Ishikawa (cell line): ENCODE measurements at regions not wholly inside any gene's neighbourhood (a gene's known extent, or its start where the extent isn't known, plus 50 kb on each side); places are given as distances from the start of the nearest gene placed in this dataset.

Source experiments
- EP300 ChIP-seq: IDR thresholded peaks from 2 replicates; pipeline ENCODE4 v1.6.1; 2012; ENCODE audit warnings: borderline replicate concordance
- NFIC ChIP-seq: IDR thresholded peaks from 2 replicates; pipeline ENCODE4 v1.6.1; 2012
- REST ChIP-seq: IDR thresholded peaks from 2 replicates; pipeline ENCODE4 v1.6.1; 2012; ENCODE audit warnings: low read depth, mild to moderate bottlenecking
- YY1 ChIP-seq: IDR thresholded peaks from 2 replicates; pipeline ENCODE4 v1.6.1; 2012; ENCODE audit warnings: low read depth

GRCh38 chr1:117793413-117793812 lies 136.0 kb downstream of the GDAP2 start:
- no peak for TF ChIP-seq NFIC
- TF ChIP-seq REST: no peak
- no peak for TF ChIP-seq EP300
- TF ChIP-seq YY1: no peak
